Right lobe of liver (tissue), 6 donors: ENCODE measurements at regions not wholly inside any gene's neighbourhood (a gene's known extent, or its start where the extent isn't known, plus 50 kb on each side); places are given as distances from the start of the nearest gene placed in this dataset.

Experiments used
- ATAC-seq, 4 donors: fragments of 200-7000 bp; cut with Tn5 transposase; one replicate each; pipeline ENCODE4 v1.9.1; 2020; ENCODE audit warnings: mild to moderate bottlenecking in 4 of 4, moderate library complexity in 4 of 4
- DNase-seq, 3 donors: peaks; one replicate each; pipeline ENCODE4 v3.0.0-alpha.2; 2020
- H3K27ac ChIP-seq, 3 donors: fragments of 200-600 bp; one replicate each; pipeline ENCODE4 v1.8.0; 2022
- H3K27me3 ChIP-seq, 2 donors: fragments of 200-600 bp; one replicate each; pipeline ENCODE4 v1.8.0; 2022
- H3K36me3 ChIP-seq, 4 donors: fragments of 200-600 bp; sonication (generic) in 1 of 4; one replicate each; pipeline versions ENCODE4 v1.5.1 to v1.8.0; 2017 to 2022; ENCODE audit warnings: control low read depth in 1 of 4
- H3K4me1 ChIP-seq, 4 donors: fragments of 200-600 bp; sonication (generic) in 1 of 4; one replicate each; pipeline versions ENCODE4 v1.5.1 to v1.8.0; 2017 to 2022; ENCODE audit warnings: control low read depth in 1 of 4
- H3K4me3 ChIP-seq, 3 donors: fragments of 200-600 bp; one replicate each; pipeline ENCODE4 v1.8.0; 2022
- H3K9me3 ChIP-seq, 4 donors: fragments of 200-600 bp; sonication (generic) in 1 of 4; one replicate each; pipeline versions ENCODE4 v1.5.1 to v1.8.0; 2017 to 2022; ENCODE audit warnings: control low read depth in 1 of 4
- CTCF ChIP-seq, 4 donors: fragments of 200-600 bp in 3 of 4; fragments of 450-650 bp in 1 of 4; IDR thresholded peaks; one replicate each; pipeline versions ENCODE4 v1.5.1 to v1.8.0; 2016 to 2022; ENCODE audit warnings: antibody characterized with exemption in 4 of 4, mild to moderate bottlenecking in 2 of 4
- POLR2A ChIP-seq: fragments of 450-650 bp; IDR thresholded peaks from one replicate; pipeline ENCODE4 v1.6.1; 2017; ENCODE audit warnings: antibody characterized with exemption, mild to moderate bottlenecking
- WGBS: methylation state at CpG from one replicate; pipeline ENCODE4 v1.1.6; 2018; ENCODE audit warnings: low coverage, low lambda C conversion rate; ENCODE audit not compliant: insufficient coverage; ENCODE audit errors: missing lambda C conversion rate; 5-methylcytosine and 5-hydroxymethylcytosine counted together
- intact Hi-C, 2 donors: fragments of 100-400 bp; cut with DNase I; formaldehyde crosslinking; loops; one replicate each; pipeline versions ENCODE4 v1.11.2 to v1.14.1; 2022
- donor health status: DM: no; HTN: yes; CAD: no.
- donor health status: DM: no; HTN: no; CAD: no.
- donor health status: DM: no; HTN: no; CAD: no.
- donor health status: DM: no; HTN: yes; CAD: no.
- donor health status: DM: no; HTN: yes; CAD: no.

GRCh38 chr4:177047070-177047850, 254.5 kb upstream of the VEGFC start:
- ATAC-seq (peak; percentile 90 to 93 (median 92)), DNase-seq (peak; percentile 56 to 60 (median 60))
- H3K36me3 ChIP-seq = no peaks in the 10 kb centered on the region
- no peaks in the 10 kb centered on the region for H3K4me1 ChIP-seq
- no peak overlapping the region for H3K4me3 ChIP-seq
- no peak overlapping the region for H3K27ac ChIP-seq
- peaks cover 0 to 5% of the 10 kb centered on the region in 2 donors for H3K27me3 ChIP-seq
- TF ChIP-seq CTCF (IDR thresholded peaks at IDR 0.05) (peak; percentile 64 to 87 (median 85)), POLR2A (no peak)
- WGBS = 16% methylated on average over 8 of the region's 11 CpGs
- intact Hi-C loops = no loop called here
- H3K9me3 ChIP-seq = no peaks in the 10 kb centered on the region

- Histone ChIP-seq H3K27me3 (peaks cover 0 to 5% of the 10 kb centered on the region in 2 donors), H3K36me3 (no peaks in the 10 kb centered on the region), H3K4me1 (no peaks in the 10 kb centered on the region), H3K4me3 (no peak overlapping the region), H3K27ac (no peak overlapping the region), H3K9me3 (no peaks in the 10 kb centered on the region)
- 0% methylated on average over 1 of the region's 1 CpG for WGBS
- TF ChIP-seq POLR2A = no peak
- no peak for TF ChIP-seq CTCF (IDR thresholded peaks at IDR 0.05)
- intact Hi-C loops = no loop called here
- ATAC-seq (no peak), DNase-seq (no peak)
Measured at GRCh38 chr4:177047851-177048174, 255.1 kb upstream of the VEGFC start.

- no peak for DNase-seq
- ATAC-seq = peak; percentile 49 to 75 (median 54)
Measured at GRCh38 chr4:177051473-177052060, 258.1 kb upstream of the NEIL3 start.

GRCh38 chr4:177052211-177052934, 257.3 kb upstream of the NEIL3 start:
- 58% methylated on average over 4 of the region's 4 CpGs for WGBS
- no peak for ATAC-seq
- intact Hi-C loops = no loop called here
- Histone ChIP-seq H3K36me3 (no peaks in the 10 kb centered on the region), H3K9me3 (no peaks in the 10 kb centered on the region), H3K4me1 (no peaks in the 10 kb centered on the region), H3K27ac (no peak overlapping the region), H3K27me3 (peaks cover 0 to 5% of the 10 kb centered on the region in 2 donors), H3K4me3 (no peak overlapping the region)
- DNase-seq = no peak
- TF ChIP-seq POLR2A = no peak
- TF ChIP-seq CTCF (IDR thresholded peaks at IDR 0.05) = no peak

More at GRCh38 chr4:177051473-177052060, 258.1 kb upstream of the NEIL3 start:
- TF ChIP-seq CTCF (IDR thresholded peaks at IDR 0.05) = peak; percentile 6 to 46 (median 34)
- no peak for TF ChIP-seq POLR2A
- no peaks in the 10 kb centered on the region for H3K4me1 ChIP-seq
- intact Hi-C loops = no loop called here
- H3K27me3 ChIP-seq = peaks cover 0 to 5% of the 10 kb centered on the region in 2 donors
- H3K9me3 ChIP-seq = no peaks in the 10 kb centered on the region
- no peaks in the 10 kb centered on the region for H3K36me3 ChIP-seq
- H3K4me3 ChIP-seq = no peak overlapping the region
- H3K27ac ChIP-seq = no peak overlapping the region
- WGBS = 81% methylated on average over 4 of the region's 7 CpGs
